Fibroblast of lung (primary cell): ENCODE measurements at regions not wholly inside any gene's neighbourhood (a gene's known extent, or its start where the extent isn't known, plus 50 kb on each side); places are given as distances from the start of the nearest gene placed in this dataset.

Experiments
- DNase-seq, 2 donors: peaks; one replicate each; pipeline versions ENCODE4 v3.0.0 to v3.0.0-alpha.2; 2010; ENCODE audit warnings: low read depth in 2 of 2
- H2AFZ ChIP-seq: 2 replicates; pipeline ENCODE4 v1.5.1; 2012; ENCODE audit warnings: low read length, control low read depth, inconsistent platforms
- H3K27ac ChIP-seq: 2 replicates; pipeline ENCODE4 v1.5.1; 2011; ENCODE audit warnings: low read length, control low read depth; ENCODE audit not compliant: insufficient read depth
- H3K27me3 ChIP-seq: 2 replicates; pipeline ENCODE4 v1.5.1; 2011; ENCODE audit warnings: mild to moderate bottlenecking, low read length; ENCODE audit not compliant: control insufficient read depth, insufficient read depth
- H3K36me3 ChIP-seq: 2 replicates; pipeline ENCODE4 v1.5.1; 2011; ENCODE audit warnings: low read length; ENCODE audit not compliant: control insufficient read depth, insufficient read depth
- H3K4me1 ChIP-seq: 2 replicates; pipeline ENCODE4 v1.5.1; 2011; ENCODE audit warnings: low read length; ENCODE audit not compliant: control insufficient read depth, insufficient read depth; ENCODE audit errors: extremely low read depth
- H3K4me2 ChIP-seq: 2 replicates; pipeline ENCODE4 v1.5.1; 2011; ENCODE audit warnings: low read length, control low read depth; ENCODE audit not compliant: insufficient read depth; ENCODE audit errors: extremely low read depth
- H3K4me3 ChIP-seq, 4 experiments: fragments of 200-600 bp in 1 of 4; sonication (generic) in 1 of 4; replicated peaks in 1 of 4; 2 replicates each; pipeline ENCODE4 v1.5.1; 2011 to 2016; ENCODE audit warnings: low read length in 4 of 4, low read depth in 3 of 4, mild to moderate bottlenecking in 3 of 4, control low read depth in 2 of 4, inconsistent platforms in 1 of 4, mixed read lengths in 1 of 4; ENCODE audit not compliant: insufficient read depth in 1 of 4; ENCODE audit errors: control extremely low read depth in 1 of 4
- H3K79me2 ChIP-seq: 2 replicates; pipeline ENCODE4 v1.5.1; 2012; ENCODE audit warnings: mild to moderate bottlenecking, low read length, inconsistent platforms; ENCODE audit not compliant: control insufficient read depth, insufficient read depth
- H3K9ac ChIP-seq: 2 replicates; pipeline ENCODE4 v1.5.1; 2011; ENCODE audit warnings: mild to moderate bottlenecking, low read length, control low read depth; ENCODE audit not compliant: insufficient read depth
- H3K9me3 ChIP-seq: 2 replicates; pipeline ENCODE4 v1.5.1; 2012; ENCODE audit warnings: low read depth, low read length; ENCODE audit not compliant: control insufficient read depth, insufficient read depth
- H4K20me1 ChIP-seq: 2 replicates; pipeline ENCODE4 v1.5.1; 2011; ENCODE audit warnings: low read length; ENCODE audit not compliant: control insufficient read depth, insufficient read depth; ENCODE audit errors: extremely low read depth
- CTCF ChIP-seq, 2 donors: IDR thresholded peaks in 1 of 2; conservative IDR thresholded peaks in 1 of 2; 1 replicate in 1 of 2; 2 replicates in 1 of 2; pipeline ENCODE4 v1.5.1; 2011 to 2012; ENCODE audit warnings: low read length in 2 of 2, control low read depth in 1 of 2, inconsistent platforms in 1 of 2, low read depth in 1 of 2, mild to moderate bottlenecking in 1 of 2
- EZH2 ChIP-seq: IDR thresholded peaks from 2 replicates; pipeline ENCODE4 v1.5.1; 2012; ENCODE audit warnings: low read length, control low read depth, mild to moderate bottlenecking; ENCODE audit errors: missing control alignments

DNA sequence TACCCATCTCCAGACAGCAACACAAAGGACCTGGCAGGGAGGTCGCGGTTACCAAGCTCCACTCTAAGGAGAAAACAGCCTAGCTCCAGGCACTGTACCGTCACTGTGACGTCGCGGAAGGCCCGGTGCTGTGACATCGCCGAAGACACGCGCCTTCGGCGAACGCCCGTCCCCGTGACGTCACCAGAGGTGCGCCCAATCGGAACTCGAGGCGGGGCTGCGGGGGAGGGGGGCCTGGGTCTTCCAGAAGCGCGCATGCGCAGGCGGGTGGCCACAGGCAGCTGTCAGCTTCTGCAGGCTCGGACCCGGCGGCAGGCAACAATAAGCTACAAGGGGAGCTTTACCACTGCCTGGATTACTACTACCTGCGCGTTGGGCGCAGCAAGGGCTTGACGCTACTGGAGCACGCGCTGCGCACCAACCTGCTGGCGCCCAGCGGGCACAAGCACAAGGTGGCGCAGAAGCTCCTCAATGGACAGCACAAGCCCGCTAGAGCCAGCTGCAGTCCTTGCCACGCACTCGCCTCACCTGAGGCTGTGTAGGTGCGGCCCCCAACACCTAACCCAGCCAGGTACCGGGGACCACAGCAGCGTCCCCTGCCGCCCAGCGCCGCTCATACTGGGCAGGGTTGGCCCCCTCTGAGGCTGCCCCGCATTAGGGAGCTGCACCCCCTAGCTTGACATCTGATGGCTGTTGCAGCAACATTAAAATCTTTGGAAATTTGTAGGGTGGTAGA lies 208.4 kb downstream of the TPST1 start:
- H3K4me3 ChIP-seq = peak overlapping the region; percentile 13 to 51 (median 30)
- peak; percentile 15 to 48 for TF ChIP-seq CTCF (conservative IDR thresholded peaks at IDR 0.05 in 1 of 2, IDR thresholded peaks at IDR 0.05 in 1 of 2; ENCODE audit: low read depth in 1 of 2, low read length in 2 of 2)
- no peak for TF ChIP-seq EZH2
- H3K4me2 ChIP-seq = peak overlapping the region; percentile 61
- H3K9ac ChIP-seq = no peak overlapping the region
- H4K20me1 ChIP-seq = no peaks in the 10 kb centered on the region
- no peaks in the 10 kb centered on the region for H3K9me3 ChIP-seq
- H3K27me3 ChIP-seq = no peaks in the 10 kb centered on the region
- H3K36me3 ChIP-seq = no peaks in the 10 kb centered on the region
- H3K27ac ChIP-seq = no peak overlapping the region
- H3K4me1 ChIP-seq = no peaks in the 10 kb centered on the region
- DNase-seq = peak; percentile 81
- peak overlapping the region; percentile 35 for H2AFZ ChIP-seq
- H3K79me2 ChIP-seq = no peaks in the 10 kb centered on the region

GRCh38 chr7:66415659-66416265 lies 210.6 kb downstream of the TPST1 start:
- peak in 1 of 2 donors; percentile 31 for DNase-seq
- no peak overlapping the region for H2AFZ ChIP-seq
- no peaks in the 10 kb centered on the region for H3K27me3 ChIP-seq
- H4K20me1 ChIP-seq = no peaks in the 10 kb centered on the region
- no peaks in the 10 kb centered on the region for H3K36me3 ChIP-seq
- no peak overlapping the region for H3K4me2 ChIP-seq
- no peak overlapping the region for H3K4me3 ChIP-seq
- H3K27ac ChIP-seq = no peak overlapping the region
- no peaks in the 10 kb centered on the region for H3K4me1 ChIP-seq
- H3K79me2 ChIP-seq = no peaks in the 10 kb centered on the region
- no peak overlapping the region for H3K9ac ChIP-seq
- TF ChIP-seq CTCF (conservative IDR thresholded peaks at IDR 0.05 in 1 of 2, IDR thresholded peaks at IDR 0.05 in 1 of 2; ENCODE audit: low read depth in 1 of 2, low read length in 2 of 2) (no peak), EZH2 (no peak)
- H3K9me3 ChIP-seq = no peaks in the 10 kb centered on the region

DNA sequence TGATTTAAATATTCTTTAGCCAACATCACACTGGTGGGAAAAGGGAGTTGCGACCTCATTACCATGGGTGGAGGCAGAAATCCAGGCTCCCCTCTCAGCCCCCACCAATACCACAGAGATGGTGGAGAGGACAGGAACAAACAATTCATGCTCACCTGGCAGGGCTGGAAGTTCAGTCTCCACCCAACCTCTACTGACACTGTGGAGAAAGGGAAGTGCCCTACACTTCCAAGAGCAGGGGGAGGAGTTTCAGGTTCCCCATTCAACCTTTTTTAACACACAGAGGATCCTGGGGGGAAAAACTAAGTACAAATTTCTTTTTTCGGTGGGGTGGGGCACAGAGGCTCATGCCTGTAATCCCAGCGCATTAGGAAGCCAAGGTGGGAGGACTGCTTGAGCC lies 210.1 kb upstream of the KCTD7 start:
- Histone ChIP-seq H3K79me2 (no peaks in the 10 kb centered on the region), H3K4me3 (no peak overlapping the region), H3K27ac (no peak overlapping the region), H3K4me2 (no peak overlapping the region), H2AFZ (no peak overlapping the region), H3K9ac (no peak overlapping the region), H3K9me3 (no peaks in the 10 kb centered on the region), H3K27me3 (no peaks in the 10 kb centered on the region), H3K36me3 (no peaks in the 10 kb centered on the region), H4K20me1 (no peaks in the 10 kb centered on the region), H3K4me1 (no peaks in the 10 kb centered on the region)
- no peak for DNase-seq
- TF ChIP-seq EZH2 (no peak), CTCF (conservative IDR thresholded peaks at IDR 0.05 in 1 of 2, IDR thresholded peaks at IDR 0.05 in 1 of 2; ENCODE audit: low read depth in 1 of 2, low read length in 2 of 2) (no peak)
